Tibial artery (tissue), 4 donors: ENCODE measurements at regions not wholly inside any gene's neighbourhood (a gene's known extent, or its start where the extent isn't known, plus 50 kb on each side); places are given as distances from the start of the nearest gene placed in this dataset.

ENCODE experiments used
- DNase-seq, 2 donors: peaks; one replicate each; pipeline ENCODE4 v3.0.0-alpha.2; 2019
- H3K27ac ChIP-seq, 2 donors: fragments of 200-600 bp; sonication (generic) in 1 of 2; 1 replicate in 1 of 2; 2 replicates in 1 of 2; pipeline ENCODE4 v1.5.1; 2018 to 2019; ENCODE audit warnings: mild to moderate bottlenecking in 1 of 2
- H3K27me3 ChIP-seq, 2 donors: fragments of 200-600 bp; sonication (generic) in 1 of 2; one replicate each; pipeline versions ENCODE4 v1.5.1 to v1.6.0; 2016 to 2019
- H3K36me3 ChIP-seq, 3 donors: fragments of 200-600 bp; sonication (generic) in 2 of 3; one replicate each; pipeline ENCODE4 v1.5.1; 2016 to 2019; ENCODE audit warnings: mild to moderate bottlenecking in 2 of 3
- H3K4me1 ChIP-seq, 4 donors: fragments of 200-600 bp; sonication (generic) in 2 of 4; 1 replicate in 3 of 4; 2 replicates in 1 of 4; pipeline ENCODE4 v1.5.1; 2016 to 2019
- H3K4me3 ChIP-seq, 2 donors: fragments of 200-600 bp; sonication (generic) in 1 of 2; 1 replicate in 1 of 2; 2 replicates in 1 of 2; pipeline ENCODE4 v1.5.1; 2018 to 2019; ENCODE audit warnings: mild to moderate bottlenecking in 2 of 2
- H3K9me3 ChIP-seq, 3 donors: fragments of 200-600 bp; sonication (generic) in 1 of 3; one replicate each; pipeline ENCODE4 v1.5.1; 2016 to 2019
- CTCF ChIP-seq, 2 experiments: fragments of 200-600 bp in 1 of 2; fragments of 450-650 bp in 1 of 2; IDR thresholded peaks; one replicate each; pipeline ENCODE4 v1.5.1; 2017 to 2019; ENCODE audit warnings: antibody characterized with exemption in 2 of 2, mild to moderate bottlenecking in 1 of 2, moderate library complexity in 1 of 2
- intact Hi-C: fragments of 100-400 bp; cut with DNase I; formaldehyde crosslinking; loops from one replicate; pipeline ENCODE4 v1.15.0; 2023; ENCODE audit warnings: low total_unique reads

DNA sequence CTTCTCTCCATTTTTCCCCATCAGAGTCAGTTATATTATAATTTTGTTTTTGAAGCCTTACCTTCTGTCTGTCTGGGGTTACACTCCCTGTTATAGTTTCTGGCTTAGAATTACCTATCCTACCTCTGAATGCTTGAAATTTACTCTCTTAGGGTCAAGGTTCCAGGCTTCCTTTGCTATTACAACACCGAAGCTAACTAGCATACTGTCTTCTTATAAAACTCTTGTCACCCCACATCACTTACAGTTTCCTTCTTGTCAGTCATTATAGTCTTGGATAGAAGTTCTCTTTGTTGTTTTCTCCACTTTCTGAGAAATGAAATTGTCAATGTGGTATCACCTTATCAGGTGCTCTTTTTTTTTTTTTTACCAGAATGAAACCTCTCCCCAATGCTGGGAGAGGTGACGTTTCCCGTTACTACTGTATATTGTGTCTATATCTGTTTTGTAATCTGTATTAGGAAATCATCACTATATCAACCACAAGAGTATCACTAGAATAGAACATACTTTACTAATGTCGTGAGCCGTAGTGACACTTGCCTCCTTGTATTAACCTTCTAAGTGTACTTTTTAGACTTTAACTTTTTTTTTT, 69.2 kb upstream of the PSMA6 start:
- Histone ChIP-seq H3K27me3 (no peaks in the 10 kb centered on the region), H3K36me3 (no peaks in the 10 kb centered on the region), H3K4me3 (no peak overlapping the region), H3K4me1 (peaks cover 0 to 16% (median 3%) of the 10 kb centered on the region in 4 donors), H3K27ac (no peak overlapping the region), H3K9me3 (no peaks in the 10 kb centered on the region)
- no peak for TF ChIP-seq CTCF (IDR thresholded peaks at IDR 0.05)
- no peak for DNase-seq
- intact Hi-C loops, result loop anchor here (5.0 kb wide), 1 partner anchor 194 kb away; no protein-coding TSS in a partner anchor

- intact Hi-C loops, result loop anchor here (5.0 kb wide), 1 partner anchor 193 kb away; no protein-coding TSS in a partner anchor
- Histone ChIP-seq H3K27me3 (no peaks in the 10 kb centered on the region), H3K9me3 (no peaks in the 10 kb centered on the region), H3K36me3 (no peaks in the 10 kb centered on the region), H3K27ac (no peak overlapping the region), H3K4me3 (no peak overlapping the region), H3K4me1 (peaks cover 0 to 16% (median 3%) of the 10 kb centered on the region in 4 donors)
- no peak for TF ChIP-seq CTCF (IDR thresholded peaks at IDR 0.05)
- no peak for DNase-seq
Measured at GRCh38 chr14:35223927-35224326, 68.3 kb upstream of the PSMA6 start.

DNA sequence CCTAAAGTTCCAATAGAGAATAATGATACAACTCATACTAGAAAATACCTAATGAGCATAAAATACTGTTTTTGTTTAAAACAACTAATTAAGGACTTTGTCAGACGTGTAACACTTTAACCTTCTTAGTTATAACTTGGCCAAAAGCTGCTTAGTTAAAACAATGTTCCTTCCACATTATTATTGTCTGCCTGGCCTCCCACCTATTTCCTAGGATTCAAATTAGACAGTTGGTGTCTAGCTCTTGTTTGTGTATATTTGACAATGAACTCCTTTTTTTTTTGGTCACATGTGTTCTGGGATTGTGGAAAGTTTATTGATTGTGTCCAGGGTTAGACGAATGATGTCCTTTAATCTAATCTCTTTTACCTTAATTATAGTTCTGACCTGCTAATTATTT, 67.6 kb upstream of the PSMA6 start:
- H3K27ac ChIP-seq, result no peak overlapping the region
- no peaks in the 10 kb centered on the region for H3K36me3 ChIP-seq
- intact Hi-C loops, result loop anchor here (5.0 kb wide), 1 partner anchor 193 kb away; no protein-coding TSS in a partner anchor
- no peaks in the 10 kb centered on the region for H3K27me3 ChIP-seq
- TF ChIP-seq CTCF (IDR thresholded peaks at IDR 0.05), result no peak
- no peak for DNase-seq
- H3K4me1 ChIP-seq, result peaks cover 0 to 16% (median 3%) of the 10 kb centered on the region in 4 donors
- H3K4me3 ChIP-seq, result no peak overlapping the region
- H3K9me3 ChIP-seq, result no peaks in the 10 kb centered on the region

DNA sequence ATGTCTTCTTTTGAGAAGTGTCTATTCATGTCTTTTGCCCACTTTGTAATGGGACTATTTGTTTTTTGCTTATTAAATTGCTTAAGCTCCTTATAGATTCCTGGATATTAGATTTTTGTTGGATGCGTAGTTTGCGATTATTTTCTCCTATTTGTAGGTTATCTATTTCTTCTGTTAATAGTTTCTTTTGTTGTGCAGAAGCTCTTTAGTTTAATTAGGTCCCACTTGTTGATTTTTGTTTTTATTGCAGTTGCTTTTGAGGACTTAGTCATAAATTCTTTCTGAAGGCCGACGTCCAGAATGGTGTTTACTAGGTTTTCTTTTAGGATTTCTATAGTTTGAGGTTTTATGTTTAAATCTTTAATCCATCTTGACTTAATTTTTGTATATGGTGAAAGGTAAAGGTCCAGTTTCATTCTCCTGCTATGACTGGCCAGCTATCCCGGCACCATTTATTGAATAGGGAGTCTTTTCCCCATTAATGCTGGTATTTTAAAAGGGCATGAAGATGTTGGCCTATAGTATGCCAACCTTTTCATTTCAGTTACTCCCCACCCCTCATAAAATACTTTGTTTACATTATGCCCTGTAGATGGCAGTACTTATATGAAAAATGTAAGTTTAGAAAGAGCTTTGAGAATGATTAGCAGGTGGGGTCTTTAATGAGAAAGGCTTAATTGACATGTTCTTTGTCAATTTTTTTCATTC, 62.9 kb upstream of the PSMA6 start:
- intact Hi-C loops, result no loop called here
- Histone ChIP-seq H3K4me3 (no peak overlapping the region), H3K27me3 (no peaks in the 10 kb centered on the region), H3K27ac (no peak overlapping the region), H3K36me3 (no peaks in the 10 kb centered on the region), H3K4me1 (no peaks in the 10 kb centered on the region), H3K9me3 (no peaks in the 10 kb centered on the region)
- TF ChIP-seq CTCF (IDR thresholded peaks at IDR 0.05), result peak in 1 of 2 experiments; percentile 20
- no peak for DNase-seq

- Histone ChIP-seq H3K36me3 (no peaks in the 10 kb centered on the region), H3K9me3 (no peaks in the 10 kb centered on the region), H3K27me3 (no peaks in the 10 kb centered on the region), H3K4me1 (no peaks in the 10 kb centered on the region), H3K4me3 (no peak overlapping the region), H3K27ac (no peak overlapping the region)
- intact Hi-C loops, result no loop called here
- DNase-seq, result no peak
- TF ChIP-seq CTCF (IDR thresholded peaks at IDR 0.05), result no peak
Measured at GRCh38 chr14:35229792-35230089, 62.4 kb upstream of the PSMA6 start.
